Fibroblast of mammary gland (primary cell): ENCODE measurements at regions not wholly inside any gene's neighbourhood (a gene's known extent, or its start where the extent isn't known, plus 50 kb on each side); places are given as distances from the start of the nearest gene placed in this dataset.

Source experiments
- DNase-seq: peaks from one replicate; pipeline ENCODE4 v3.0.0-alpha.2; 2010; ENCODE audit warnings: low read depth
- H3K4me3 ChIP-seq: 2 replicates; pipeline ENCODE4 v1.5.1; 2011; ENCODE audit warnings: low read depth, mild to moderate bottlenecking, low read length, moderate library complexity; ENCODE audit not compliant: control insufficient read depth
- CTCF ChIP-seq: conservative IDR thresholded peaks from 2 replicates; pipeline ENCODE4 v1.5.1; 2011; ENCODE audit warnings: low read depth, low read length, inconsistent platforms; ENCODE audit not compliant: control insufficient read depth, insufficient read depth

DNA sequence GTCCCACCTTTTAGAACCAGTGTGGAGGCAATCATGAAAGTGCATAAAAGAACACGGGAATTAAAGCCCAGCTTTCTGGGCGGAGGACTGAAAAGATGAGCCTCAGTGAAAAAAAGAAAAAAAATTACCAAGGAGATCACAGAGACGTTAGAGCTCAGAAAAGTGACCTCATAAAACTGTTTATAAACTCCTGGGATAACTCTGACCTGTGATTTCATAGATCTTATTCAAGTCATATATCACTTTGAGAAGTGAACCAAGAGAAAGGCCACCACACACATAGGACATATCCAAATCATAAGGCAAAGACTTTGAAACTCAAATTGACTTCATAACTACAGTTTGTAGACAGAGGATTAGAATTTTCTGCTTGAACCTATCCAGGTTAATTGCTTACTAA lies 90.1 kb downstream of the KCNJ2 start:
- no peak for TF ChIP-seq CTCF
- no peak for DNase-seq
- no peak overlapping the region for H3K4me3 ChIP-seq

GRCh38 chr17:70261170-70261569 lies 91.8 kb downstream of the KCNJ2 start:
- no peak for DNase-seq
- H3K4me3 ChIP-seq = no peak overlapping the region
- no peak for TF ChIP-seq CTCF

DNA sequence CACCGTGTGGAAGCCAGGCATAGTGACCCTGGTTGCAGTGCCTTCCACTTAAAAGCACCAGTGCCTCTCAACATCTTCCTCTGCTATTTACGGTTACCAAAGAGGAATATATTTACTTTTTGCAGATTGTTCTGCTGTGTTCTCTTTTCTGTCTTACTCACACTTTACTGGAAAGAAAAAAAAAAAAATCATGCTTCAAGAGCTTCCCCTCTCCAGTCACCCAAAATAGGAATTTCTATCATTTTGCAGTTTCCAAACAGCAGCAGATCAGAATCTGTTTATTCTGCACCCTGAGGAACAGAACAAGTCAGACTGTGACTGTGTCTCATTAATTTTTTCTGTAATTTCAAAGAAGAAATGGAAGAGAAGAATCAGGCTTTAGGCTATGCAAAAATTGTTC lies 96.1 kb downstream of the KCNJ2 start:
- no peak for DNase-seq
- no peak for TF ChIP-seq CTCF
- no peak overlapping the region for H3K4me3 ChIP-seq

DNA sequence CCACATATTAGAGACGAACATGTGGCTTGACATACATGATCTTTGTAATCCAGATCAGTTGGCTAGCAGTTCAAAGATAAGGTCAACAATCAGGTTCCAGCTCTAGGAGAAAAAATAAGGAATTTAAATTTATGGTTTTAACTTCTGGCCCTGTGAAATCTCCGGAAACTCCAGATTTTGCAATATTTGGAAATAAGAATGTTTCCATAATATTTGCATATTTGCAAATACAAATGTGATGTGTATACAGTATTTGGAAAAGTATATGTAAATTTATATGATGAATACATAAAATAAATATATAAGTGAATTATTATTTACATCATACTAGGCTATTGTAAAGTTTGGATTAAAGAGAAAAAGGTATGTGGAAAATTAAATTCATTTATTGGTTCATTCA lies 97.1 kb downstream of the KCNJ2 start:
- TF ChIP-seq CTCF = no peak
- no peak for DNase-seq
- H3K4me3 ChIP-seq = no peak overlapping the region

- no peak for TF ChIP-seq CTCF
- DNase-seq = no peak
- no peak overlapping the region for H3K4me3 ChIP-seq
Measured at GRCh38 chr17:70268383-70268782, 99.1 kb downstream of the KCNJ2 start.

DNA sequence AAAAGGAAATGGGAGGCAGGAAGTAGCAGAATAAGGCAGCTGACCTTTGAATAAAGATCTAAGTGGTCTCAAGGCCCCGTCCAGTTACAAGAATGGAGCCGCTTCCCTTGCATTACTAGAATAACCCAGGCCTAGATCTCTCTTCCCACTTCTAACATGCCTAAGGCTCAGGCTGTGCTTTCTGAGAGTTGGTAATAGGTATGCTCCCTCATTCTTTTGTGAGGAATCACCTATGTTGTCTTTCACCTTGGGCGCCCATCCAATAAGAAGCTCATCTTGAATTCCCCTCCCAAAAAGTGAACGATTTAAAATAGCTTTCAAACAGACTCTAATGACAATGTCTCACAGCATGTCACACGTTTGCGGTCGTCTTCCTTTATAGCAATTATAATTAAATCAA lies 101.2 kb downstream of the KCNJ2 start:
- TF ChIP-seq CTCF = no peak
- no peak for DNase-seq

GRCh38 chr17:70271200-70271599 lies 101.9 kb downstream of the KCNJ2 start:
- TF ChIP-seq CTCF = no peak
- no peak for DNase-seq
- no peak overlapping the region for H3K4me3 ChIP-seq

More for the DNA sequence above, 101.2 kb downstream of the KCNJ2 start:
- no peak overlapping the region for H3K4me3 ChIP-seq
